ENCODE measurements at regions not wholly inside any gene's neighbourhood (a gene's known extent, or its start where the extent isn't known, plus 50 kb on each side); places are given as distances from the start of the nearest gene placed in this dataset.

GRCh38 chr15:96097661-96098060 is 232.8 kb upstream of the NR2F2 start:
- TF ChIP-seq, protein P1, sequence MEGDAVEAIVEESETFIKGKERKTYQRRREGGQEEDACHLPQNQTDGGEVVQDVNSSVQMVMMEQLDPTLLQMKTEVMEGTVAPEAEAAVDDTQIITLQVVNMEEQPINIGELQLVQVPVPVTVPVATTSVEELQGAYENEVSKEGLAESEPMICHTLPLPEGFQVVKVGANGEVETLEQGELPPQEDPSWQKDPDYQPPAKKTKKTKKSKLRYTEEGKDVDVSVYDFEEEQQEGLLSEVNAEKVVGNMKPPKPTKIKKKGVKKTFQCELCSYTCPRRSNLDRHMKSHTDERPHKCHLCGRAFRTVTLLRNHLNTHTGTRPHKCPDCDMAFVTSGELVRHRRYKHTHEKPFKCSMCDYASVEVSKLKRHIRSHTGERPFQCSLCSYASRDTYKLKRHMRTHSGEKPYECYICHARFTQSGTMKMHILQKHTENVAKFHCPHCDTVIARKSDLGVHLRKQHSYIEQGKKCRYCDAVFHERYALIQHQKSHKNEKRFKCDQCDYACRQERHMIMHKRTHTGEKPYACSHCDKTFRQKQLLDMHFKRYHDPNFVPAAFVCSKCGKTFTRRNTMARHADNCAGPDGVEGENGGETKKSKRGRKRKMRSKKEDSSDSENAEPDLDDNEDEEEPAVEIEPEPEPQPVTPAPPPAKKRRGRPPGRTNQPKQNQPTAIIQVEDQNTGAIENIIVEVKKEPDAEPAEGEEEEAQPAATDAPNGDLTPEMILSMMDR (IDR thresholded peaks at IDR 0.05; ENCODE audit: borderline replicate concordance, extremely low read depth, low read length, poor library complexity, severe bottlenecking) = no peak
- TF ChIP-seq EZH2 (IDR thresholded peaks at IDR 0.05; ENCODE audit: borderline replicate concordance, low read depth, low read length, severe bottlenecking) = no peak
